ENCODE measurements at regions not wholly inside any gene's neighbourhood (a gene's known extent, or its start where the extent isn't known, plus 50 kb on each side); places are given as distances from the start of the nearest gene placed in this dataset.

GRCh38 chr11:90845126-90845525 is 622.3 kb upstream of the CHORDC1 start:
- no peaks in the 10 kb centered on the region for H3K9me3 ChIP-seq (ENCODE audit: control insufficient read depth, insufficient read depth, low read length)
- no peaks in the 10 kb centered on the region for H3K4me1 ChIP-seq (ENCODE audit: control insufficient read depth, insufficient read depth, low read length)
- no peaks in the 10 kb centered on the region for H3K27me3 ChIP-seq (ENCODE audit: control insufficient read depth, insufficient read depth, low read length)
- H3K36me3 ChIP-seq (ENCODE audit: control insufficient read depth, insufficient read depth, low read length), result no peaks in the 10 kb centered on the region
- no peak overlapping the region for H3K9ac ChIP-seq (ENCODE audit: low read depth, low read length)
- no peak overlapping the region for H3K4me3 ChIP-seq (ENCODE audit: low read depth, low read length)

- Histone ChIP-seq H3K9ac (ENCODE audit: low read depth, low read length) (no peak overlapping the region), H3K36me3 (ENCODE audit: control insufficient read depth, insufficient read depth, low read length) (no peaks in the 10 kb centered on the region), H3K4me1 (ENCODE audit: control insufficient read depth, insufficient read depth, low read length) (no peaks in the 10 kb centered on the region), H3K4me3 (ENCODE audit: low read depth, low read length) (no peak overlapping the region), H3K9me3 (ENCODE audit: control insufficient read depth, insufficient read depth, low read length) (no peaks in the 10 kb centered on the region), H3K27me3 (ENCODE audit: control insufficient read depth, insufficient read depth, low read length) (no peaks in the 10 kb centered on the region)
These were observed 621.2 kb upstream of the CHORDC1 start for GRCh38 chr11:90844041-90844440.

- Histone ChIP-seq H3K9ac (ENCODE audit: low read depth, low read length) (no peak overlapping the region), H3K4me1 (ENCODE audit: control insufficient read depth, insufficient read depth, low read length) (no peaks in the 10 kb centered on the region), H3K4me3 (ENCODE audit: low read depth, low read length) (no peak overlapping the region), H3K27me3 (ENCODE audit: control insufficient read depth, insufficient read depth, low read length) (no peaks in the 10 kb centered on the region), H3K9me3 (ENCODE audit: control insufficient read depth, insufficient read depth, low read length) (no peaks in the 10 kb centered on the region), H3K36me3 (ENCODE audit: control insufficient read depth, insufficient read depth, low read length) (no peaks in the 10 kb centered on the region)
These were observed 619.8 kb upstream of the CHORDC1 start for GRCh38 chr11:90842681-90843080.

DNA sequence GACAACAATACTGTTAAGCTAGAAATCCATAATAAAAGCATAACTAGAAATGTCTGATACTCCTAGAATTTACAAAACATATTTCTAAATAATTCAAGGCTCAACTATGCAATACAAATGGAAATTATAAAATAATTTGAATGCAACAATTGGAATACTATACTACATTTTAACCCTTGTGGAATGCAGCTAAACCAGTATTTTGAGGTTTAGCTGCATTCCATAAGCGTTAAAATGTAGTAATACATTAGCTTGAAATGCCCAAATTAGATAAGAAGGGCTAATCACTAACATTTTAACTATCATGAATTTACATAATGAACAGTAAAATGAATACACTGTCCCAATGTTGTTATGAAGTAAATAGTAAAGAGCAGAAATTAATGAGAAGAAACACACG is 617.2 kb upstream of the CHORDC1 start:
- H3K9me3 ChIP-seq (ENCODE audit: control insufficient read depth, insufficient read depth, low read length), result no peaks in the 10 kb centered on the region
- no peaks in the 10 kb centered on the region for H3K27me3 ChIP-seq (ENCODE audit: control insufficient read depth, insufficient read depth, low read length)
- H3K36me3 ChIP-seq (ENCODE audit: control insufficient read depth, insufficient read depth, low read length), result no peaks in the 10 kb centered on the region
- no peak overlapping the region for H3K9ac ChIP-seq (ENCODE audit: low read depth, low read length)
- H3K4me1 ChIP-seq (ENCODE audit: control insufficient read depth, insufficient read depth, low read length), result peaks cover 5% of the 10 kb centered on the region
- H3K4me3 ChIP-seq (ENCODE audit: low read depth, low read length), result no peak overlapping the region

GRCh38 chr11:90836031-90836430 is 613.2 kb upstream of the CHORDC1 start:
- no peak overlapping the region for H3K4me3 ChIP-seq (ENCODE audit: low read depth, low read length)

DNA sequence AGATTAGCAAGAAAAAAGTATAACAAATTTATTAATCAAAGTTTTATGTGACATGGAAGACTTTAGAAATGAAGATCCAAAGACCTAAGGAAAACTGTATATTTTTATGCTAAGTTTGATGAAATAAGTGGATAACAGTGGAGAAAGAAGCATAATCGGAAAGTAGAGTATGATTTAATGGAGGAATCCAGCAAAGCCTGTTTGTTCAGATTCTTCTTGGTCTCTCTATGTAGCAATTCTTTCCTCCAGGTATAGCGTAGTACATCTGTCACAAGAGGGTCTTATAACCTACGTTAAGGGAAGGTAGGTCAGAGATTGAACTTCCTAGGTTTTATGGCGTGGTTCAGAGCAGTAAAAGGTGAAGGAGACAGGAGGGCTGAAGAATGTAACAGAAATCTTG is 600.6 kb upstream of the CHORDC1 start:
- H3K36me3 ChIP-seq (ENCODE audit: control insufficient read depth, insufficient read depth, low read length), result no peaks in the 10 kb centered on the region
- no peaks in the 10 kb centered on the region for H3K9me3 ChIP-seq (ENCODE audit: control insufficient read depth, insufficient read depth, low read length)

More at GRCh38 chr11:90836031-90836430, 613.2 kb upstream of the CHORDC1 start:
- Histone ChIP-seq H3K9me3 (ENCODE audit: control insufficient read depth, insufficient read depth, low read length) (no peaks in the 10 kb centered on the region), H3K36me3 (ENCODE audit: control insufficient read depth, insufficient read depth, low read length) (no peaks in the 10 kb centered on the region), H3K4me1 (ENCODE audit: control insufficient read depth, insufficient read depth, low read length) (peaks cover 5% of the 10 kb centered on the region), H3K9ac (ENCODE audit: low read depth, low read length) (no peak overlapping the region), H3K27me3 (ENCODE audit: control insufficient read depth, insufficient read depth, low read length) (no peaks in the 10 kb centered on the region)

DNA sequence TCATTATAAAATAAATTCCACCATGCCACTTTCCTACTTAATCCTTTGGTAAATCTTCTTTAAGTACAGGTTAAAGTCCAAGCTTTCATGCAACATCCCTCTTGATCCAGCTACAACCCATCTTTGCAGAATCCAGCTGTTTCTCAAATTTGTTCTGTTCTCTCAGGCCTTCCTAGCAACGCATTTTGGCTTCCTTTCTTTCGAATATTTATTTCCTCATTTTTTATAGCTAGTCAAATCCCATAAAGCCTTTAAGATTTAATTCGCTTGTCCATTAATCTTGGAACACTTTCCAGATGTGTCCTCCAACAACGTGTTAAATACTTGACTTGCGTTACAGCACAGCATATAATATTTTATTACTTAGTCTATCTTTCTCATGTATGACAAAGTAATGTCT is 600.1 kb upstream of the CHORDC1 start:
- Histone ChIP-seq H3K9me3 (ENCODE audit: control insufficient read depth, insufficient read depth, low read length) (no peaks in the 10 kb centered on the region), H3K4me3 (ENCODE audit: low read depth, low read length) (no peak overlapping the region), H3K27me3 (ENCODE audit: control insufficient read depth, insufficient read depth, low read length) (no peaks in the 10 kb centered on the region), H3K4me1 (ENCODE audit: control insufficient read depth, insufficient read depth, low read length) (no peaks in the 10 kb centered on the region), H3K36me3 (ENCODE audit: control insufficient read depth, insufficient read depth, low read length) (no peaks in the 10 kb centered on the region), H3K9ac (ENCODE audit: low read depth, low read length) (no peak overlapping the region)

More for the DNA sequence above, 600.6 kb upstream of the CHORDC1 start:
- Histone ChIP-seq H3K4me1 (ENCODE audit: control insufficient read depth, insufficient read depth, low read length) (no peaks in the 10 kb centered on the region), H3K4me3 (ENCODE audit: low read depth, low read length) (no peak overlapping the region), H3K27me3 (ENCODE audit: control insufficient read depth, insufficient read depth, low read length) (no peaks in the 10 kb centered on the region), H3K9ac (ENCODE audit: low read depth, low read length) (no peak overlapping the region)

DNA sequence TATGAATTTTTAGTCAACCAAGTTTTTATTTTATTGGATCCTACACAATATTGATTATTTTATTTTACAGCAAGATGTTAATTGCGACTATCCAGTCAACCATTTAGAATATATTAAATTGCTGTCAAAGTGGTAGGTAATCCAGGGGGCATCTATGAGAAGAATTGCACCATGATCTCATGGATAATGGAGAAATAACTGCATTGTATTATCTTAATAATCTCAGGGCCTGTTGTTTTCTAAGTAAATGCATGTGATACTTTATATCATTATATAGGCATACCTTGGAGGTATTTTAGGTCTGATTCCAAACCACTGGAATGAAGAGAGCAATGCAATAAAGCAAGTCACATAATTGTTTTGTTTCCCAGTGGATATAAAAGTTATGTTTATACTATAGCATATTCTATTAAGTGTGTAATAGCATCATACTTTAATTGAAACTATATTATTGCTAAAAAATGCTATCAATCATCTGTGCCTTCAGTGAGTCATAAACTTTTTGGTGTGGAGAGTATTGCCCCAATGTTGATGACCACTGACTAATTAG is 595.4 kb upstream of the CHORDC1 start:
- Histone ChIP-seq H3K9ac (ENCODE audit: low read depth, low read length) (no peak overlapping the region), H3K9me3 (ENCODE audit: control insufficient read depth, insufficient read depth, low read length) (no peaks in the 10 kb centered on the region), H3K4me1 (ENCODE audit: control insufficient read depth, insufficient read depth, low read length) (no peaks in the 10 kb centered on the region), H3K4me3 (ENCODE audit: low read depth, low read length) (no peak overlapping the region), H3K36me3 (ENCODE audit: control insufficient read depth, insufficient read depth, low read length) (no peaks in the 10 kb centered on the region), H3K27me3 (ENCODE audit: control insufficient read depth, insufficient read depth, low read length) (no peaks in the 10 kb centered on the region)

GRCh38 chr11:90809581-90809980 is 586.7 kb upstream of the CHORDC1 start:
- Histone ChIP-seq H3K9ac (ENCODE audit: low read depth, low read length) (no peak overlapping the region), H3K27me3 (ENCODE audit: control insufficient read depth, insufficient read depth, low read length) (no peaks in the 10 kb centered on the region), H3K4me3 (ENCODE audit: low read depth, low read length) (no peak overlapping the region)

DNA sequence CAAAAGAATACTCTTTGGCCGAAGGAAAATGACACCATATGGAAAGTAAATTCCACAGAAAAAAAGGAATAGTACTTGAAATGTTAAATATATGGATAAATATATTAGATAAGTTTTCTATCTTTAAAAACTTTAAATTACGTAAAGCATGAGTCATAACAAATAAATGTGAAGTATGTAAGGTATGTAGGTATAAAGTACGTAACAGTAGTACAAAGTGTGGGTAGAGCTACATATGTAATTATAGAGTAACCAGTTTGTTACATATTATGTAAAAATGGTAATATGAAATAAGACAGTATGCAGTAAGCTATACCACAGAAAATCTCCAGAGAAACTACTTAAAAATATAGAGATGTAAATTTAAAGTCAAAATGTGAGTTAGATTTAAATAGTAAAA is 582.3 kb upstream of the CHORDC1 start:
- H3K4me1 ChIP-seq (ENCODE audit: control insufficient read depth, insufficient read depth, low read length), result peaks cover 6% of the 10 kb centered on the region
- H3K9ac ChIP-seq (ENCODE audit: low read depth, low read length), result no peak overlapping the region

More at GRCh38 chr11:90809581-90809980, 586.7 kb upstream of the CHORDC1 start:
- Histone ChIP-seq H3K4me1 (ENCODE audit: control insufficient read depth, insufficient read depth, low read length) (no peaks in the 10 kb centered on the region), H3K36me3 (ENCODE audit: control insufficient read depth, insufficient read depth, low read length) (no peaks in the 10 kb centered on the region), H3K9me3 (ENCODE audit: control insufficient read depth, insufficient read depth, low read length) (no peaks in the 10 kb centered on the region)

GRCh38 chr11:90803831-90804230 is 581.0 kb upstream of the CHORDC1 start:
- H3K9ac ChIP-seq (ENCODE audit: low read depth, low read length), result no peak overlapping the region
- peaks cover 6% of the 10 kb centered on the region for H3K4me1 ChIP-seq (ENCODE audit: control insufficient read depth, insufficient read depth, low read length)
- no peaks in the 10 kb centered on the region for H3K36me3 ChIP-seq (ENCODE audit: control insufficient read depth, insufficient read depth, low read length)
- no peak overlapping the region for H3K4me3 ChIP-seq (ENCODE audit: low read depth, low read length)
- H3K27me3 ChIP-seq (ENCODE audit: control insufficient read depth, insufficient read depth, low read length), result no peaks in the 10 kb centered on the region
- no peaks in the 10 kb centered on the region for H3K9me3 ChIP-seq (ENCODE audit: control insufficient read depth, insufficient read depth, low read length)

More for the DNA sequence above, 582.3 kb upstream of the CHORDC1 start:
- H3K4me3 ChIP-seq (ENCODE audit: low read depth, low read length), result no peak overlapping the region
- no peaks in the 10 kb centered on the region for H3K9me3 ChIP-seq (ENCODE audit: control insufficient read depth, insufficient read depth, low read length)
- H3K27me3 ChIP-seq (ENCODE audit: control insufficient read depth, insufficient read depth, low read length), result no peaks in the 10 kb centered on the region
- H3K36me3 ChIP-seq (ENCODE audit: control insufficient read depth, insufficient read depth, low read length), result no peaks in the 10 kb centered on the region

DNA sequence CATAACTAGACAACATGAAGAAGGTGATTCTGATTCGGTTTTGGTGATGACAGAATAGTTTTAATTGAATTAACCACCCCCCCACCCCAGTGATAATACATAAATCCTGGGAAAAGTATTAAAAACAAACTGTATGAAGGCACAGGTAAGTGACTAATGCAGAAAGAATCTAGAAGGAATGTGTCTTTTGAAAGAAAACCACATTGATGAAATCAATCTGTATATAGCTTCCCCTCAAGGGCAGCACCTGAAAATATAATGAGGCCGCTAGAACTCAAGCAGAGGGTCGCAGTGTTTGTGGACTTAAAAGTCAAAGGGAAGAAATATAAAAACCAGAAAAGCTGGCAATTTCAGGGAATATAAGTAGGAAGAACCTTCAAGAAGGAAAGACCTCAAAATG is 580.5 kb upstream of the CHORDC1 start:
- Histone ChIP-seq H3K4me1 (ENCODE audit: control insufficient read depth, insufficient read depth, low read length) (peaks cover 6% of the 10 kb centered on the region), H3K27me3 (ENCODE audit: control insufficient read depth, insufficient read depth, low read length) (no peaks in the 10 kb centered on the region), H3K36me3 (ENCODE audit: control insufficient read depth, insufficient read depth, low read length) (no peaks in the 10 kb centered on the region), H3K9ac (ENCODE audit: low read depth, low read length) (no peak overlapping the region), H3K4me3 (ENCODE audit: low read depth, low read length) (no peak overlapping the region), H3K9me3 (ENCODE audit: control insufficient read depth, insufficient read depth, low read length) (no peaks in the 10 kb centered on the region)
